Endothelial cell of umbilical vein (primary cell): ENCODE measurements at regions not wholly inside any gene's neighbourhood (a gene's known extent, or its start where the extent isn't known, plus 50 kb on each side); places are given as distances from the start of the nearest gene placed in this dataset.
A peak's percentile ranks its signal among the peaks of the same experiment; 100 is the strongest.

Experiments used
- BruUV-seq: library from RNA; stranded (reverse); fragments of 400-500 nt; replicated peaks from 2 replicates; lab custom pipeline; 2021; lab: Mats Ljungman, UMichigan
- CTCF ChIA-PET: fragments of 300-600, 350-600 bp; sonication (Branson Sonifier 250); formaldehyde crosslinking; loops from one replicate; lab custom pipeline; 2021; ENCODE audit warnings: antibody characterized with exemption, inconsistent platforms; lab: Charles Lee
- POLR2A ChIA-PET: fragments of 300-600, 350-600 bp; sonication (Branson Sonifier 250); formaldehyde crosslinking; loops from one replicate; lab custom pipeline; 2021; ENCODE audit warnings: antibody characterized with exemption, inconsistent platforms; lab: Charles Lee
- DNase-seq: peaks from one replicate; pipeline ENCODE4 v3.0.0-alpha.2; 2011; ENCODE audit warnings: low read depth, low spot score
- FAIRE-seq: peaks from 2 replicates; lab custom pipeline; 2011; peaks lifted over from hg19 to GRCh38; lab: Jason Lieb, UNC
- H2AFZ ChIP-seq: 2 replicates; pipeline ENCODE4 v1.6.0; 2012; ENCODE audit warnings: low read depth, low read length, control low read depth, inconsistent platforms
- H3K27ac ChIP-seq: 2 replicates; pipeline ENCODE4 v1.5.1; 2011; ENCODE audit warnings: low read depth, mild to moderate bottlenecking, control low read depth, low read length, moderate library complexity; ENCODE audit not compliant: insufficient read depth
- H3K27me3 ChIP-seq, 2 experiments: 2 replicates each; pipeline versions ENCODE4 v1.6.0 to v1.6.1; 2011; ENCODE audit warnings: low read length in 2 of 2, mixed read lengths in 1 of 2; ENCODE audit not compliant: control insufficient read depth in 2 of 2, insufficient read depth in 2 of 2
- H3K36me3 ChIP-seq, 2 experiments: 2 replicates in 1 of 2; 3 replicates in 1 of 2; pipeline ENCODE4 v1.5.1; 2011; ENCODE audit warnings: low read length in 2 of 2, mild to moderate bottlenecking in 1 of 2, moderate library complexity in 1 of 2; ENCODE audit not compliant: control insufficient read depth in 2 of 2, insufficient read depth in 2 of 2; ENCODE audit errors: extremely low read depth in 1 of 2
- H3K4me1 ChIP-seq: 3 replicates; pipeline ENCODE4 v1.5.1; 2011; ENCODE audit warnings: mild to moderate bottlenecking, low read length; ENCODE audit not compliant: control insufficient read depth, insufficient read depth; ENCODE audit errors: extremely low read depth
- H3K4me2 ChIP-seq: 2 replicates; pipeline ENCODE4 v1.6.1; 2011; ENCODE audit warnings: low read length, control low read depth, mixed read lengths; ENCODE audit not compliant: insufficient read depth
- H3K4me3 ChIP-seq, 3 experiments: fragments of 200-600 bp in 1 of 3; sonication (generic), shearing (Covaris generic) in 1 of 3; replicated peaks in 1 of 3; 2 replicates each; pipeline ENCODE4 v1.5.1; 2011 to 2016; ENCODE audit warnings: control low read depth in 3 of 3, low read length in 3 of 3, mild to moderate bottlenecking in 2 of 3, inconsistent platforms in 1 of 3, low read depth in 1 of 3, moderate library complexity in 1 of 3; ENCODE audit not compliant: insufficient read depth in 1 of 3
- H3K79me2 ChIP-seq: 2 replicates; pipeline ENCODE4 v1.6.0; 2012; ENCODE audit warnings: low read length, inconsistent platforms; ENCODE audit not compliant: control insufficient read depth, insufficient read depth
- H3K9ac ChIP-seq: replicated peaks from 2 replicates; pipeline ENCODE3; 2011; ENCODE audit warnings: low read length, control low read depth; ENCODE audit not compliant: insufficient read depth; ENCODE audit errors: extremely low read depth
- H3K9me1 ChIP-seq: replicated peaks from 3 replicates; pipeline ENCODE4 v1.6.0; 2011; ENCODE audit warnings: mild to moderate bottlenecking, low read length; ENCODE audit not compliant: control insufficient read depth, insufficient read depth; ENCODE audit errors: extremely low read depth
- H3K9me3 ChIP-seq: replicated peaks from 2 replicates; pipeline ENCODE4 v1.5.1; 2012; ENCODE audit warnings: low read length, inconsistent platforms; ENCODE audit not compliant: control insufficient read depth, insufficient read depth
- H4K20me1 ChIP-seq: replicated peaks from 2 replicates; pipeline ENCODE3; 2011; ENCODE audit warnings: mild to moderate bottlenecking, low read length; ENCODE audit not compliant: control insufficient read depth, insufficient read depth; ENCODE audit errors: extremely low read depth
- CTCF ChIP-seq, 2 donors: IDR thresholded peaks; 1 replicate in 1 of 2; 2 replicates in 1 of 2; pipeline ENCODE4 v1.5.1; 2011; ENCODE audit warnings: low read length in 2 of 2, mild to moderate bottlenecking in 2 of 2, moderate library complexity in 2 of 2, control low read depth in 1 of 2, inconsistent platforms in 1 of 2, low read depth in 1 of 2; ENCODE audit not compliant: insufficient read depth in 1 of 2; ENCODE audit errors: extremely low read depth in 1 of 2
- EZH2 ChIP-seq: IDR thresholded peaks from 2 replicates; pipeline ENCODE4 v1.6.1; 2012; ENCODE audit warnings: borderline replicate concordance, low read depth, mild to moderate bottlenecking, moderate library complexity, low read length, inconsistent platforms; ENCODE audit not compliant: severe bottlenecking
- FOS ChIP-seq: IDR thresholded peaks from 2 replicates; pipeline ENCODE4 v1.6.1; 2011; ENCODE audit warnings: mild to moderate bottlenecking, low read length, moderate library complexity, borderline replicate concordance; ENCODE audit not compliant: insufficient read depth
- GATA2 ChIP-seq: IDR thresholded peaks from 2 replicates; pipeline ENCODE4 v1.7.0; 2011; ENCODE audit warnings: low read depth, mild to moderate bottlenecking, moderate library complexity, mixed read lengths, low read length; ENCODE audit not compliant: insufficient read length, insufficient read depth
- JUN ChIP-seq: IDR thresholded peaks from 2 replicates; pipeline ENCODE4 v1.6.1; 2011; ENCODE audit warnings: borderline replicate concordance, low read depth; ENCODE audit not compliant: insufficient read length, insufficient read depth
- MAX ChIP-seq: IDR thresholded peaks from 2 replicates; pipeline ENCODE4 v1.6.1; 2011; ENCODE audit not compliant: insufficient read depth, insufficient read length
- MYC ChIP-seq: IDR thresholded peaks from one replicate; pipeline ENCODE4 v1.6.1; 2011; ENCODE audit warnings: mild to moderate bottlenecking, low read depth, low read length
- POLR2A ChIP-seq: IDR thresholded peaks from 2 replicates; pipeline ENCODE4 v1.6.1; 2012; ENCODE audit warnings: low read depth, mild to moderate bottlenecking, control low read depth, low read length
- POLR2AphosphoS5 ChIP-seq: IDR thresholded peaks from 2 replicates; pipeline ENCODE4 v1.6.1; 2012; ENCODE audit warnings: low read depth, mild to moderate bottlenecking, control low read depth, low read length, moderate library complexity; ENCODE audit not compliant: insufficient read depth
- dilution Hi-C: fragments of 300-500 bp; cut with MboI; formaldehyde crosslinking; loops from one replicate; pipeline ENCODE4 v1.15.0; 2019; ENCODE audit warnings: low sequenced_read_pairs; ENCODE audit not compliant: extremely low pct_ligation_motif_present
- intact Hi-C: fragments of 100-400 bp; cut with micrococcal nuclease; formaldehyde crosslinking; loops from one replicate; pipeline ENCODE4 v1.10.0; 2022

- no peaks in the 10 kb centered on the region for H3K9me1 ChIP-seq
- peaks cover 5% of the 10 kb centered on the region for H3K4me1 ChIP-seq
- dilution Hi-C loops = no loop called here
- no peaks in the 10 kb centered on the region for H4K20me1 ChIP-seq
- peak; percentile 48 for FAIRE-seq
- no peaks in the 10 kb centered on the region for H3K27me3 ChIP-seq
- intact Hi-C loops = loop anchor here (5.0 kb wide), 1 partner anchor 38 kb away; no protein-coding TSS in a partner anchor
- H3K4me3 ChIP-seq = peak overlapping the region; percentile 10 to 52 (median 13)
- no peak overlapping the region for H3K9ac ChIP-seq
- no peak overlapping the region for H3K27ac ChIP-seq
- no TSS peak for BruUV-seq
- peak overlapping the region; percentile 47 for H3K4me2 ChIP-seq
- H2AFZ ChIP-seq = peak overlapping the region; percentile 68
- ChIA-PET POLR2A (no interaction called here), CTCF (interaction anchor here (1.2 to 1.6 kb wide), 3 partner anchors 18 to 81 kb away, joined by 3 to 4 read pairs (median 3); no protein-coding TSS in a partner anchor)
- no peaks in the 10 kb centered on the region for H3K36me3 ChIP-seq
- no peaks in the 10 kb centered on the region for H3K79me2 ChIP-seq
- TF ChIP-seq JUN (no peak), EZH2 (no peak), POLR2AphosphoS5 (no peak), MAX (no peak), MYC (no peak), GATA2 (no peak), POLR2A (no peak), CTCF (IDR thresholded peaks at IDR 0.05; ENCODE audit: extremely low read depth in 1 of 2, insufficient read depth in 1 of 2, low read depth in 1 of 2, low read length in 2 of 2) (no peak), FOS (no peak)
- peak; percentile 22 for DNase-seq
- no peaks in the 10 kb centered on the region for H3K9me3 ChIP-seq
These were observed 66.7 kb upstream of the ZNF217 start for GRCh38 chr20:53660078-53660909.
